ENCODE measurements at regions not wholly inside any gene's neighbourhood (a gene's known extent, or its start where the extent isn't known, plus 50 kb on each side); places are given as distances from the start of the nearest gene placed in this dataset.

GRCh38 chr2:150591496-150592285 is 104.2 kb upstream of the RND3 start:
- TF ChIP-seq CTCF (IDR thresholded peaks at IDR 0.05; ENCODE audit: low read depth, low read length, missing control alignments), result no peak
- no peak for DNase-seq (ENCODE audit: low read depth)
- H3K4me3 ChIP-seq (ENCODE audit: low read depth, low read length), result no peak overlapping the region

GRCh38 chr2:150589681-150590080 is 102.2 kb upstream of the RND3 start:
- DNase-seq (ENCODE audit: low read depth), result no peak
- no peak for TF ChIP-seq CTCF (IDR thresholded peaks at IDR 0.05; ENCODE audit: low read depth, low read length, missing control alignments)
- no peak overlapping the region for H3K4me3 ChIP-seq (ENCODE audit: low read depth, low read length)

- DNase-seq (ENCODE audit: low read depth), result no peak
- no peak overlapping the region for H3K4me3 ChIP-seq (ENCODE audit: low read depth, low read length)
- no peak for TF ChIP-seq CTCF (IDR thresholded peaks at IDR 0.05; ENCODE audit: low read depth, low read length, missing control alignments)
These were observed 101.0 kb upstream of the RND3 start for GRCh38 chr2:150588506-150588870.

GRCh38 chr2:150587547-150588505 is 100.4 kb upstream of the RND3 start:
- DNase-seq (ENCODE audit: low read depth), result no peak
- H3K4me3 ChIP-seq (ENCODE audit: low read depth, low read length), result no peak overlapping the region
- TF ChIP-seq CTCF (IDR thresholded peaks at IDR 0.05; ENCODE audit: low read depth, low read length, missing control alignments), result no peak

- no peak overlapping the region for H3K4me3 ChIP-seq (ENCODE audit: low read depth, low read length)
- no peak for TF ChIP-seq CTCF (IDR thresholded peaks at IDR 0.05; ENCODE audit: low read depth, low read length, missing control alignments)
- DNase-seq (ENCODE audit: low read depth), result no peak
These were observed 99.4 kb upstream of the RND3 start for GRCh38 chr2:150586858-150587257.

GRCh38 chr2:150585221-150585971 is 97.9 kb upstream of the RND3 start:
- no peak for DNase-seq (ENCODE audit: low read depth)
- TF ChIP-seq CTCF (IDR thresholded peaks at IDR 0.05; ENCODE audit: low read depth, low read length, missing control alignments), result no peak
- H3K4me3 ChIP-seq (ENCODE audit: low read depth, low read length), result no peak overlapping the region

Measured in GM12864 (cell line).